Activated CD4-positive, alpha-beta T cell treated with anti-CD3 and anti-CD28 coated beads, Interleukin-2, Interleukin-4, amounts not matched to agents 100 ng/mL and 50 ng/mL, durations not matched to agents 16 hours and 8 hours (primary cell): ENCODE measurements at regions not wholly inside any gene's neighbourhood (a gene's known extent, or its start where the extent isn't known, plus 50 kb on each side); places are given as distances from the start of the nearest gene placed in this dataset.

Experiments used
- DNase-seq: peaks from one replicate; pipeline ENCODE4 v3.0.0-alpha.2; 2020; ENCODE audit warnings: low spot score

GRCh38 chr6:145241721-145242120 is 493.6 kb downstream of the EPM2A start:
- no peak for DNase-seq

- no peak for DNase-seq
These were observed 490.8 kb downstream of the EPM2A start for GRCh38 chr6:145244349-145245100.

- no peak for DNase-seq
These were observed 490.2 kb downstream of the EPM2A start for GRCh38 chr6:145245119-145245518.

GRCh38 chr6:145247692-145248419 is 487.5 kb downstream of the EPM2A start:
- DNase-seq, result no peak

GRCh38 chr6:145250436-145250835 is 484.9 kb downstream of the EPM2A start:
- DNase-seq, result no peak

- DNase-seq, result no peak
These were observed 482.6 kb downstream of the EPM2A start for GRCh38 chr6:145252737-145253136.

- no peak for DNase-seq
These were observed 480.5 kb downstream of the EPM2A start for GRCh38 chr6:145254649-145255401.

- no peak for DNase-seq
These were observed 477.6 kb downstream of the EPM2A start for GRCh38 chr6:145257704-145258103.

- no peak for DNase-seq
These were observed 477.2 kb downstream of the EPM2A start for GRCh38 chr6:145258122-145258521.

GRCh38 chr6:145260484-145261175 is 474.7 kb downstream of the EPM2A start:
- DNase-seq, result no peak

- DNase-seq, result no peak
These were observed 473.6 kb downstream of the EPM2A start for GRCh38 chr6:145261758-145262157.

- no peak for DNase-seq
These were observed 472.5 kb downstream of the EPM2A start for GRCh38 chr6:145262771-145263170.

- no peak for DNase-seq
These were observed 471.5 kb downstream of the EPM2A start for GRCh38 chr6:145263778-145264211.

- DNase-seq, result no peak
These were observed 468.8 kb downstream of the EPM2A start for GRCh38 chr6:145266432-145267075.

- DNase-seq, result no peak
These were observed 468.0 kb downstream of the EPM2A start for GRCh38 chr6:145267076-145267867.

- DNase-seq, result no peak
These were observed 464.9 kb downstream of the EPM2A start for GRCh38 chr6:145270464-145270863.

- DNase-seq, result no peak
These were observed 464.3 kb downstream of the EPM2A start for GRCh38 chr6:145271040-145271439.

GRCh38 chr6:145271577-145271976 is 463.7 kb downstream of the EPM2A start:
- DNase-seq, result no peak

- no peak for DNase-seq
These were observed 463.1 kb downstream of the EPM2A start for GRCh38 chr6:145272246-145272645.

- DNase-seq, result no peak
These were observed 462.2 kb downstream of the EPM2A start for GRCh38 chr6:145273136-145273535.

- no peak for DNase-seq
These were observed 461.2 kb downstream of the EPM2A start for GRCh38 chr6:145274083-145274482.
